Transverse colon (tissue), 4 donors: ENCODE measurements at regions not wholly inside any gene's neighbourhood (a gene's known extent, or its start where the extent isn't known, plus 50 kb on each side); places are given as distances from the start of the nearest gene placed in this dataset.

ENCODE experiments used
- POLR2A ChIP-seq: fragments of 450-650 bp; IDR thresholded peaks from one replicate; pipeline ENCODE4 v1.6.1; 2016; ENCODE audit warnings: antibody characterized with exemption, mild to moderate bottlenecking, moderate library complexity
- POLR2AphosphoS5 ChIP-seq, 3 donors: sonication (generic); formaldehyde crosslinking; IDR thresholded peaks; one replicate each; pipeline ENCODE4 v1.6.1; 2016; ENCODE audit warnings: antibody characterized with exemption in 3 of 3
- TF ChIP-seq, protein P1 (sequence below), 5 experiments: fragments of 200-600 bp in 3 of 5; fragments of 450-650 bp in 2 of 5; sonication (generic) in 3 of 5; IDR thresholded peaks; 1 replicate in 2 of 5; 2 replicates in 3 of 5; pipeline ENCODE4 v1.5.1; 2016 to 2017; ENCODE audit warnings: antibody characterized with exemption in 5 of 5, inconsistent platforms in 3 of 5, mild to moderate bottlenecking in 2 of 5, moderate library complexity in 1 of 5

DNA sequence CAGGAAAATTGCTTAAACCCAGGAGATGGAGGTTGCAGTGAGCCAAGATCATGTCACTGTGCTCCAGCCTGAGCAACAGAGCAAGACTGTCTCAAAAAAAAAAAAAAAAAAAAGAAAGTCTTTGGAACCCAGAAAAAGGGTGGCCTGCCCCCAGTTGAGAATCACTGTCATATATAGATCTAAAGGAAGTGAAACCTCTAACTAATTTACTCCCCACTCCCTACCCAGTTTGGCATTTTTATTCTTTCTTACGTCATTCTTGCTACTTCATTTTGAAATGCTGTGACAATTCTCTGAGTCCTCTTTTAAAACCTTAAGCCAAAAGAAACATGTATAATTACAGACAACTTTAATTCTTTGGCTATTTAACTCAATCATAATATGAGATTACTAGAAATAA is 254.8 kb downstream of the CDC5L start:
- TF ChIP-seq POLR2AphosphoS5 (IDR thresholded peaks at IDR 0.05) (no peak), POLR2A (no peak)
- TF ChIP-seq, protein P1, sequence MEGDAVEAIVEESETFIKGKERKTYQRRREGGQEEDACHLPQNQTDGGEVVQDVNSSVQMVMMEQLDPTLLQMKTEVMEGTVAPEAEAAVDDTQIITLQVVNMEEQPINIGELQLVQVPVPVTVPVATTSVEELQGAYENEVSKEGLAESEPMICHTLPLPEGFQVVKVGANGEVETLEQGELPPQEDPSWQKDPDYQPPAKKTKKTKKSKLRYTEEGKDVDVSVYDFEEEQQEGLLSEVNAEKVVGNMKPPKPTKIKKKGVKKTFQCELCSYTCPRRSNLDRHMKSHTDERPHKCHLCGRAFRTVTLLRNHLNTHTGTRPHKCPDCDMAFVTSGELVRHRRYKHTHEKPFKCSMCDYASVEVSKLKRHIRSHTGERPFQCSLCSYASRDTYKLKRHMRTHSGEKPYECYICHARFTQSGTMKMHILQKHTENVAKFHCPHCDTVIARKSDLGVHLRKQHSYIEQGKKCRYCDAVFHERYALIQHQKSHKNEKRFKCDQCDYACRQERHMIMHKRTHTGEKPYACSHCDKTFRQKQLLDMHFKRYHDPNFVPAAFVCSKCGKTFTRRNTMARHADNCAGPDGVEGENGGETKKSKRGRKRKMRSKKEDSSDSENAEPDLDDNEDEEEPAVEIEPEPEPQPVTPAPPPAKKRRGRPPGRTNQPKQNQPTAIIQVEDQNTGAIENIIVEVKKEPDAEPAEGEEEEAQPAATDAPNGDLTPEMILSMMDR (IDR thresholded peaks at IDR 0.05): no peak
